Vagina (tissue), 2 donors: ENCODE measurements at regions not wholly inside any gene's neighbourhood (a gene's known extent, or its start where the extent isn't known, plus 50 kb on each side); places are given as distances from the start of the nearest gene placed in this dataset.
A peak's percentile ranks its signal among the peaks of the same experiment; 100 is the strongest.

Experiments
- DNase-seq, 2 donors: peaks; one replicate each; pipeline ENCODE4 v3.0.0-alpha.2; 2017; ENCODE audit errors: extremely low spot score in 2 of 2
- H3K27ac ChIP-seq: fragments of 200-600 bp; sonication (generic); one replicate; pipeline ENCODE4 v1.5.1; 2019
- H3K27me3 ChIP-seq: fragments of 200-600 bp; sonication (generic); one replicate; pipeline ENCODE4 v1.5.1; 2019
- H3K36me3 ChIP-seq, 2 donors: fragments of 200-600 bp; sonication (generic); one replicate each; pipeline ENCODE4 v1.5.1; 2017 to 2019
- H3K4me1 ChIP-seq: fragments of 200-600 bp; sonication (generic); one replicate; pipeline ENCODE4 v1.5.1; 2019
- H3K4me3 ChIP-seq, 2 donors: fragments of 200-600 bp; sonication (generic); 1 replicate in 1 of 2; 2 replicates in 1 of 2; pipeline ENCODE4 v1.5.1; 2016 to 2019
- H3K9me3 ChIP-seq: fragments of 200-600 bp; sonication (generic); one replicate; pipeline ENCODE4 v1.5.1; 2019
- POLR2A ChIP-seq, 2 donors: fragments of 450-650 bp; IDR thresholded peaks; one replicate each; pipeline ENCODE4 v1.6.1; 2017; ENCODE audit warnings: antibody characterized with exemption in 2 of 2, mild to moderate bottlenecking in 2 of 2, moderate library complexity in 2 of 2
- POLR2AphosphoS5 ChIP-seq, 2 donors: sonication (generic); formaldehyde crosslinking; IDR thresholded peaks; one replicate each; pipeline ENCODE4 v1.9.0; 2017; ENCODE audit warnings: antibody characterized with exemption in 2 of 2, mild to moderate bottlenecking in 2 of 2, low read depth in 1 of 2; ENCODE audit not compliant: insufficient read depth in 1 of 2
- intact Hi-C: fragments of 100-400 bp; cut with DNase I; formaldehyde crosslinking; loops from one replicate; pipeline ENCODE4 v1.15.1; 2023
- TF ChIP-seq, protein P1 (sequence below), 3 experiments: fragments of 450-650 bp in 2 of 3; fragments of 200-600 bp in 1 of 3; sonication (generic) in 1 of 3; IDR thresholded peaks; one replicate each; pipeline ENCODE4 v1.5.1; 2017 to 2019; ENCODE audit warnings: antibody characterized with exemption in 3 of 3, mild to moderate bottlenecking in 2 of 3, moderate library complexity in 2 of 3

DNA sequence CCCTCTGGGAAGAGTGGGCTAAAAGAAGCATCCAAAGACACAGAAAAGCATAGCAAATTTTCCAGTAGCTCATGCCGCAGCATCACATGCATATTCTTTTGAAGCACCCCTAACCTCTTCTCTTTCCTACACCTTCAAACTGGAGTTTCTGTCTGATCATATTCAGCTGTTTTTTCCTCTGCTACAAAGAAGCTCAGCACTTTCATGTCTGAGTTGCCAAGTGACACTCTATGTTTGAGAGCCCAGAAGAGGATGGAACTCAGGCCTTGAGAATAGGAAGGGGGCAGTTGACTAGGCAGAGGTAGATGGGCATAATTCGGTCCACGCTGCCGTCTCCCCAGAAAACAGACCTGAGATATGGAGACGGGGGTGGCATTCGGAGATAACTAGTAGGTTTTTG, 489.6 kb upstream of the NR2F2 start:
- Histone ChIP-seq H3K9me3 (no peaks in the 10 kb centered on the region), H3K4me3 (no peak overlapping the region), H3K36me3 (no peaks in the 10 kb centered on the region), H3K27me3 (no peaks in the 10 kb centered on the region), H3K4me1 (peaks cover 18% of the 10 kb centered on the region), H3K27ac (peak overlapping the region; percentile 66)
- TF ChIP-seq POLR2AphosphoS5 (IDR thresholded peaks at IDR 0.05; ENCODE audit: insufficient read depth in 1 of 2, low read depth in 1 of 2) (no peak), POLR2A (IDR thresholded peaks at IDR 0.05) (no peak)
- TF ChIP-seq, protein P1, sequence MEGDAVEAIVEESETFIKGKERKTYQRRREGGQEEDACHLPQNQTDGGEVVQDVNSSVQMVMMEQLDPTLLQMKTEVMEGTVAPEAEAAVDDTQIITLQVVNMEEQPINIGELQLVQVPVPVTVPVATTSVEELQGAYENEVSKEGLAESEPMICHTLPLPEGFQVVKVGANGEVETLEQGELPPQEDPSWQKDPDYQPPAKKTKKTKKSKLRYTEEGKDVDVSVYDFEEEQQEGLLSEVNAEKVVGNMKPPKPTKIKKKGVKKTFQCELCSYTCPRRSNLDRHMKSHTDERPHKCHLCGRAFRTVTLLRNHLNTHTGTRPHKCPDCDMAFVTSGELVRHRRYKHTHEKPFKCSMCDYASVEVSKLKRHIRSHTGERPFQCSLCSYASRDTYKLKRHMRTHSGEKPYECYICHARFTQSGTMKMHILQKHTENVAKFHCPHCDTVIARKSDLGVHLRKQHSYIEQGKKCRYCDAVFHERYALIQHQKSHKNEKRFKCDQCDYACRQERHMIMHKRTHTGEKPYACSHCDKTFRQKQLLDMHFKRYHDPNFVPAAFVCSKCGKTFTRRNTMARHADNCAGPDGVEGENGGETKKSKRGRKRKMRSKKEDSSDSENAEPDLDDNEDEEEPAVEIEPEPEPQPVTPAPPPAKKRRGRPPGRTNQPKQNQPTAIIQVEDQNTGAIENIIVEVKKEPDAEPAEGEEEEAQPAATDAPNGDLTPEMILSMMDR (IDR thresholded peaks at IDR 0.05), result no peak
- no peak for DNase-seq
- intact Hi-C loops, result loop anchor here (5.0 to 10.0 kb wide), 3 partner anchors 396 to 574 kb away; no protein-coding TSS in a partner anchor

GRCh38 chr15:95842576-95842975, 487.9 kb upstream of the NR2F2 start:
- Histone ChIP-seq H3K4me3 (no peak overlapping the region), H3K4me1 (peaks cover 18% of the 10 kb centered on the region), H3K27ac (no peak overlapping the region), H3K27me3 (no peaks in the 10 kb centered on the region), H3K36me3 (no peaks in the 10 kb centered on the region), H3K9me3 (no peaks in the 10 kb centered on the region)
- TF ChIP-seq, protein P1 (IDR thresholded peaks at IDR 0.05), result no peak
- no peak for TF ChIP-seq POLR2A (IDR thresholded peaks at IDR 0.05)
- TF ChIP-seq POLR2AphosphoS5 (IDR thresholded peaks at IDR 0.05; ENCODE audit: insufficient read depth in 1 of 2, low read depth in 1 of 2), result no peak
- DNase-seq, result no peak
- intact Hi-C loops, result loop anchor here (5.0 to 10.0 kb wide), 3 partner anchors 398 to 575 kb away; no protein-coding TSS in a partner anchor

GRCh38 chr15:95843241-95843910, 487.1 kb upstream of the NR2F2 start:
- Histone ChIP-seq H3K4me3 (no peak overlapping the region), H3K27ac (peak overlapping the region; percentile 31), H3K36me3 (no peaks in the 10 kb centered on the region), H3K27me3 (no peaks in the 10 kb centered on the region), H3K9me3 (no peaks in the 10 kb centered on the region), H3K4me1 (peaks cover 18% of the 10 kb centered on the region)
- no peak for DNase-seq
- intact Hi-C loops, result loop anchor here (5.0 to 10.0 kb wide), 3 partner anchors 399 to 576 kb away; no protein-coding TSS in a partner anchor
- TF ChIP-seq, protein P1 (IDR thresholded peaks at IDR 0.05), result no peak
- TF ChIP-seq POLR2A (IDR thresholded peaks at IDR 0.05) (no peak), POLR2AphosphoS5 (IDR thresholded peaks at IDR 0.05; ENCODE audit: insufficient read depth in 1 of 2, low read depth in 1 of 2) (no peak)

DNA sequence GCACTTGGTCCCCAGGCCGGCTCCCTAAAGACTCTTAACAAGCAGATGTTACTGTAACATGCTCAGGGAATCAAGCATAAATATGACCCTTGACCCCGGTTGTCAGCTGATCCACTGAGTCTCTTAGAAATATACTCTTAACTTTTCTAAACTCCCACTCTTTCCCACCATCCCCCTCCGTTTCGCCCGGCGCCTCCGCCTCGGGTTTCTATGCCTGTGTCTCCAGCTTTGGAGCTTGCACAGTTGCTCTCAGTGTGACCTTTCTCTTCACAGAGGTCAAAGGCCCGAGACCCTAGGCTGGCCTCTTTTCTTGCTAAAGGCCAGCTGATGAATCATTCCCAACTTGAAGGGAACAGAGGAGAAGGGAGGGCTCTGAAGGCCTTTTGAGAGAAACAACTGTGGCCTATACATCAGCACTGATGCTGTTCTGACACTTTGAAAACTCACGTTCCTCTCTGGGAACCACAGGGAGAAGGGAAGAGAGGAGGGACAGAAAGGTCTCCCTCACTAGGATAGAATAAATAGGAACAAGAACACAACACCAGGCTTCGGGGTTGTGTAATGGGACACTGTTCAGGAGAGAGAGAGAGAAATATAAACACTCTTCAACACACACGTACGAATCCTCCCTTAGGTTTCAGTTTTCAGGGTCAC, 484.5 kb upstream of the NR2F2 start:
- peak overlapping the region; percentile 56 for H3K27ac ChIP-seq
- H3K4me1 ChIP-seq, result no peaks in the 10 kb centered on the region
- peak in 1 of 2 donors; percentile 24 for TF ChIP-seq POLR2AphosphoS5 (IDR thresholded peaks at IDR 0.05; ENCODE audit: insufficient read depth in 1 of 2, low read depth in 1 of 2)
- no peak for TF ChIP-seq POLR2A (IDR thresholded peaks at IDR 0.05)
- H3K27me3 ChIP-seq, result no peaks in the 10 kb centered on the region
- intact Hi-C loops, result loop anchor here (10.0 kb wide), 2 partner anchors 401 to 479 kb away; no protein-coding TSS in a partner anchor
- no peak for DNase-seq
- no peak overlapping the region for H3K4me3 ChIP-seq
- no peaks in the 10 kb centered on the region for H3K36me3 ChIP-seq
- no peaks in the 10 kb centered on the region for H3K9me3 ChIP-seq

DNA sequence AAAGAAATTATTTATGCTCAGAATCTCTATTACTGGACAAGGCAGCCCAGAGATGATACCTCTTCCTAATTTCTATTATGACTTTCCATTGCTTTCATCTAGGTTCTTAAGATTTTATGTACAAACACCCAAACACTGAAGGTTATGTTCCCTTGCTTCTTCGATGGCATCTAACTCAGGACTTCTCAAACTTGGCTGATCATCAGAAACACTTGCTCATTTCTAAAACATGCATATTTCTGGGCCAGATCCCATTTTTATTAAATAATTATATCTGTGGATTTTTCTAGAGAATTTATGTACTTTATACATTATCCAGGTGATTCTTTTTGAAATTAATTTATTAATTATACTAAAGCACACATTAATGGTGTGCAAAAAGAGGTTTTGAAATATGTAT, 482.4 kb upstream of the NR2F2 start:
- Histone ChIP-seq H3K27me3 (no peaks in the 10 kb centered on the region), H3K4me1 (no peaks in the 10 kb centered on the region), H3K27ac (no peak overlapping the region), H3K9me3 (no peaks in the 10 kb centered on the region), H3K36me3 (no peaks in the 10 kb centered on the region), H3K4me3 (no peak overlapping the region)
- DNase-seq, result no peak
- no peak for TF ChIP-seq POLR2AphosphoS5 (IDR thresholded peaks at IDR 0.05; ENCODE audit: insufficient read depth in 1 of 2, low read depth in 1 of 2)
- TF ChIP-seq POLR2A (IDR thresholded peaks at IDR 0.05), result no peak
- TF ChIP-seq, protein P1 (IDR thresholded peaks at IDR 0.05), result no peak
- intact Hi-C loops, result loop anchor here (10.0 kb wide), 2 partner anchors 403 to 477 kb away; no protein-coding TSS in a partner anchor
